HK-2 (cell line): ENCODE measurements at regions not wholly inside any gene's neighbourhood (a gene's known extent, or its start where the extent isn't known, plus 50 kb on each side); places are given as distances from the start of the nearest gene placed in this dataset.

ENCODE experiments used
- DNase-seq: peaks from one replicate; pipeline ENCODE4 v3.0.0-alpha.2; 2018; ENCODE audit not compliant: unreplicated experiment

GRCh38 chr2:57575700-57576268 is 470.8 kb upstream of the VRK2 start:
- no peak for DNase-seq

GRCh38 chr2:57576983-57577382 is 469.6 kb upstream of the VRK2 start:
- no peak for DNase-seq

DNA sequence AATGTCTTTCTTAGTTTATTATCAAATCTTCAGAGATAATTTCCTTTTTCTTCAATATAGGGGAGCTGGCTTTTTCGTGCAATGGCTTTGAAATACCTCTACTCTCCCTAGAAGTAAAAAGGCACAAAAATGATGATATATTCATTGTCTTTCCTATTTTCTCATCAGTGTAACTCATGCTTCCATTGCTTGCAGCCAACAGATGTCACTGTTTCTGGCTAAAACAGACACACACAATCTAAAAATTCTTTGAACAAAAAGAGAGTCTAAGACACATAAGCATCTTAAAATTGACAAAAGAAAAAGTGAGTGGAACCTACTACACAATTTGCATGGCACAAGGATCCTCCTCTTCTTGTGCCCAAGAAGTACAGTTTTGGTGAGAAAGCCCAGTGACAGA is 448.7 kb upstream of the VRK2 start:
- DNase-seq: no peak

DNA sequence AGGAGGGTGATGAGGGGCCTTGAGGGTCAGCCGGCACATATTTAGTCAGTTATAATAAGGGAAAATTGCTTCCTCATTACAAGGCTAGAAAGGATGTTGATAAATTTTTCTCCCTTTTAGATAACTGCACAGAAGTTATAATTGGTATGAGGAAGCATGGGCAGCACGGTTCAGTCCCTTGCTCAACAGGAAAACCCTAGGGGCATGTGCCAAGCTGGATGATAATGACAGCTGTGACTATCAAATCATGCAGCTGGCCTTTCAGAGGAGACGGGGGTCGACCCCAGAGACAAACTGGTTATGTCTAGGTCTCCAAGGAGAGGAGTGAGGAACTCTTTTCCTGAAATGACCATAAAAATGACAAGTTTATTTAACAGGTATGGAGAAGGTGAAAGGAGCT is 448.1 kb upstream of the VRK2 start:
- DNase-seq: no peak

GRCh38 chr2:57602733-57603132 is 443.9 kb upstream of the VRK2 start:
- DNase-seq: no peak

DNA sequence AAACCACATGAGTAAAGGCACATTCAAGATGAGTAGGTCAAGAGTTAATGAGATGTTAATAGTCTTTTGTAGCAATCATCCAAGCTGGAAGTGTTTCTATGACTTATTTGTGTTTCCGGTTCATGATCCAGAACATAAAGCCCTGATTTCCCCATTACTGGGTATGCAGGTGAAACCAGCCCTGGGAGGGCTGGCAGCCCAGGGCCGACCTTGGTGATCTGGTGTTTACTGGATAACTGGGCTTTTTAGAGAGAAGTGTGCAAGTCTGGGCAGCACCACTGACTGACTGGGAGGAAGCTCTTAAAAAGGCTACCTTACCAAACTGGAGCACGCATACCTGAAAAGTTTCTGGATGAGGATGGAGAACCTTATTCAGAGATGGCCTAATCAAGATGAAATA is 431.6 kb upstream of the VRK2 start:
- DNase-seq: no peak

GRCh38 chr2:57615855-57616556 is 430.6 kb upstream of the VRK2 start:
- DNase-seq: no peak

GRCh38 chr2:57617318-57617717 is 429.3 kb upstream of the VRK2 start:
- DNase-seq: no peak

DNA sequence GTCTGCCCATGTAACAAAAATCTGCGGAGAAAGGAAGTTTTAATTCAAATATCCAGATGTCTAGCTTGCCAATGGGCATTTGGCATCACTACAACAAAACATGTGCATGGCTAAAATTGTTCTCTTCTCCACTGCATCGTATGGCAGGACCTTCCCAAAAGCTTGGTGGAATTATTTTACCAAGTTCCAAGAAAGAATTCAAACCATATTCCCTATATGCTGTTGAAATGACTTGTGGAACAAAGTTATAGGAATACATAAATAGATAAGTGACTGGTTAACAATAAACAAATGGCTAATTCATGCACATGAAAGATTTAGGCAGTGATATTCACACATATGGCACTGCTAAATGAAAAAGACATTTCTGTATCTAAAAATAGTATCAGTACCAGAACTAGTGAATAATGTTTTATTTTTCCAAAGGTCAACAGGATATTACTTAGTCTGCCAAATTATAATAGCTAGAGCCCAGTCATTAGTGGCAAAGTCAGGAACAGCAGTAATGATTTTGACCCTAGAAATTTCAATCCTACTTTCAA is 425.4 kb upstream of the VRK2 start:
- no peak for DNase-seq

DNA sequence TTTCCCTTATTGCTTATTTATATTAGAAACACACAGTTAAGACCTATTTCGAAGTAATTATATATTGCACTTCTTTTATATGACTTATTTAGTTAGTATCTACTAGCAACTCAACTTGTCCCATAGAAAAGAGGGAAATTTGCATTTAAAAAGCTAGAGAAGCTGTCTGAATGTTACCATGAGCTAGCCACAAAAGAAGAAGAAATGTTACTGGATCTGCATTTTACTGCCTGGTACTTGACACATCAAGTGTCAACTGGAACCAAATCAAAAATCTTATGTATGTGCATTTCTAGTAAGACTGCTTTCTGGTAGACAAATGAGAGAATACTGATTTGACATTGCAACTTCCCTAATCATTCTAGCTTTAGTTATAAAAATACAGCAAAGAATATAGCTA is 424.6 kb upstream of the VRK2 start:
- no peak for DNase-seq

GRCh38 chr2:57656198-57656597 is 390.4 kb upstream of the VRK2 start:
- DNase-seq: no peak

DNA sequence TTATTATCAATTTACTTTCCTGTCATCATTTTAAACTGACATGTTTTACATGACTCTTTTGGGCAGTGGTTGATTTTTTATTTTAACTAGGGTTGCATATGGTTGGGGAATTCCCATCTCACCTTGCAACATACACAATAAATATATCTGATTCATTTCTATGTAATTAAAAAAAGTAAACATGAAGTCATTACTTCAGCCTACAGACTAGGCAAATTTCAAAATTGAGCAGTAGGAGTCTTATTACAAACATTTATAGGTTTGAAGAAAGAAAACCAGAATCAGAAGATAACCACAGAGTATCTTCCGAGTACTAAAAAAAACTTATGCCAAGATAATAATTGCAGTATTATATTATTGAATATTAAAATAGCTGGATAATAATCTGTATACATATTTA is 377.0 kb upstream of the VRK2 start:
- DNase-seq: no peak

- no peak for DNase-seq
These were observed 372.6 kb upstream of the VRK2 start for GRCh38 chr2:57674025-57674424.

DNA sequence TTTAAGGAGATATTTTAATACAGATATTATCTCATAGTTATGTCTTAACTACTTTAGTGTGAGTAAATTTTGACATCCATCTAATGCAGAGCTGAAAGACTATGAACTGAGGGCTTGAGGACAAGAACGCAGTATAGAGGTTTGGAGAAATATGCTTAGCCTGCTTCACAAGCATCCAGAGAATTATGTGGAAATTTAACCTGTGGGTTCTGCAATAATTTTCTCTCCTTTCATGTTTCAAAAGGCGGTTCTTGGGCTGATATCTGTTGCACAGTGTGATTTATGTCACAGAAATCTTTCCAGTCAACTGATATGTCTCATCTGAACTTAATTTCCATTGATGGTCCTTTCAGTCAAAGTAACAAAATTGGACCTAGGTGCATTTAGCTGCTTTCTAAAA is 371.9 kb upstream of the VRK2 start:
- DNase-seq: no peak

DNA sequence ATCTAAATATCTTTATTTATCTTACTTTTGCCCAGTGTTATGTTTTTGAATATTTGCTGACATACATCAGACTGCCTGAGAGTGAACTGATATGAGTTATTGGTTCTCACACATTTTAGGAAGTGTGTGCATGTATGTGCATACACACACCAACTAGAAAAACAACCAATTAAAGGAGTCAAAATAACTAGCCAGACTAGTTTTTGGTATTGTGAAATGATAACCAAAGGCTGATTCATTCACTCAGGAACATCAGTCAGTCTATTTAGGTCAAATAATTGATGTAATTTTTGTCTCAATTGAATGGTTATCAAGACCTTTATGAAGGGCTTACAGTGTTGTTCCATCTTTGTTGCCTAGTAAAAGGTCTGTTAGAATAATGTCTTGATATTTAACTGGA is 369.3 kb upstream of the VRK2 start:
- DNase-seq: no peak

DNA sequence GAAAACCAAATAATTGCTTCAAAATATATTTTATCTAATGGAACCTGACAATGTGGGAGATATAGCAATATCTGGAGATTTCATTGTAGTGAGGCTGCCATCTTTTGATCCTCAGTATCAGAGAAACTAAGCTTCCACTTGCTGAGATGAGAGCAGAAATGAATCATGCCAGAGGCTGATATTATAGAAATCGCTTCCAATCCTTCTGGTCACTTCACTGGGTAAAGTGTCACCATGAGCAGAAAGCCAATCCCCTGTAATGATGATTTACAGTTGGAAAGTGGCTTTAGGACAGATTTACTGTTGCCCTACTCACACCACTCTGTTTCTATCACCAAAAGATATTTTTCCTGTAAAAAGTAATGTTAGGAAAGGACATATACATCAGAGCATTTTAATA is 365.0 kb upstream of the VRK2 start:
- DNase-seq: no peak

- no peak for DNase-seq
These were observed 361.6 kb upstream of the VRK2 start for GRCh38 chr2:57685032-57685431.

DNA sequence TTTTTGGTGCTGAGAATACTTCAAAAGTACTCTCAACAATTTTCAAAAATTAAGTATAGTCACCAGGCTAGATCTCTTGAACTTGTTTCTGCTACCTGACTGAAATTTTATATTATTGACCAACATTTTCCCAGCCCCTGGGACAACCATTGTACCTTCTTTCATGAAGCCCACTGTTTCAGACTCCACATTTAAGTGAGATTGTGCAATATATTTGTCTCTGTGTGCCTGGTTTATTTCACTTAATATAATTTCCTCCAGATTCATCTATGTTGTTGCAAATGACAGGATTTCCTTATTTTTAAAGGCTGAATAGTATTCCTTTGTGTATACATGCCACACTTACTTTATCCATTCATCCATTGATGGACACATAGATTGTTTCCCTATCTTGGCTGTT is 354.2 kb upstream of the VRK2 start:
- no peak for DNase-seq

DNA sequence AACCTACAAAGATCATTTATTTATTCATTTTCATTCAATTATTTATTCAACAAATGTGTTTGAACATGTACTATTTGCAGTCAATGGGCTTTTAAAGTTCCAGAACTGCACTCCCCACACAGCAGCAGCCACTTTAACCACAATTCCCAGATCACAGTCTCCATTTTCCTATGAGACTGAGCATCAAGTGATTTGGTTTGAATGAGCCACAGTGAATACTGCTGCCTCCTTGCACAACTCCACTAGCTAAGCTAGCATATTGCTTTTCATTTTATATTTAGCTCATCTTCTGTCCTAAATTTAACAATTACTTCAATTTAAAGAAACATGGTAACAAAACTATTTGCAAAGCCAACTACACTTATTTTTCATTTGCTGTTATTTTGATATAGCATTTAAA is 353.4 kb upstream of the VRK2 start:
- DNase-seq: no peak

DNA sequence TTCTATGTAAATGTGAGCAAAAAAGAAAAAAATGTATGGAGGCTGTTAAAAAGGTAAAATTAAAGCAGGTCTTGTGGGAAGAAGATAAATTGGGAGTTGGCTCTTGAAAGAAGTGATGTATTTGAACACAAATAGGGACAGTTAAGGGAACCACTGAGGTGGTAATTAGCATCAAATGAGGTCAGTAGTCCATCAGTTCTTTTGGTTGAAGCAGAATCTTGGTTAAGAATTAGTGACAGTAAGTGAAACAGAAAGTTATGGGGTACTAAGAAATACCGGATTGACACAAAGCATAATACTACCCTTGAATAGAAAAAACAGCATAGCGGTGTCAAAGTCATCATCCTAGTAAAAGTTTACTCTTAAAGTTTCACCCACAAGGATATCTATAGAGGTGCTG is 352.6 kb upstream of the VRK2 start:
- DNase-seq: no peak

DNA sequence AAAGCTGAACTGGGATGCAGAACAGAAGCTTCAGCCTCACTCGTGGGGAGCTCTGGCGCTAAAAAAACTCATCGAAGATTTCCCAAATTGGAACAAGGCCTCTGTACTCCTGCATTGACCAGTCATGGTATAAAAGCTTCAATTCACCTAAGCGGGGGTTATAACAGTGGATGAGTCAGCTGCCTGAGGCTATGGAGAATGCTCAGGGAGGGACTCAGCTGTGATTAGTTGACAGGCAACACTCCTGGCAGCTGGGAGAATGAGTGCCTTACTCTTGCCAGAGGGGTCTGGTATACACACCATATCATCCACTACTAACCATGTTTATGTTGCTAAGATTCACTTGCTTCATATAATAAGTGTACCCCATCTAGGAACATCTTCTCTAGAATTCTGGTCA is 350.6 kb upstream of the VRK2 start:
- peak; percentile 17 for DNase-seq

DNA sequence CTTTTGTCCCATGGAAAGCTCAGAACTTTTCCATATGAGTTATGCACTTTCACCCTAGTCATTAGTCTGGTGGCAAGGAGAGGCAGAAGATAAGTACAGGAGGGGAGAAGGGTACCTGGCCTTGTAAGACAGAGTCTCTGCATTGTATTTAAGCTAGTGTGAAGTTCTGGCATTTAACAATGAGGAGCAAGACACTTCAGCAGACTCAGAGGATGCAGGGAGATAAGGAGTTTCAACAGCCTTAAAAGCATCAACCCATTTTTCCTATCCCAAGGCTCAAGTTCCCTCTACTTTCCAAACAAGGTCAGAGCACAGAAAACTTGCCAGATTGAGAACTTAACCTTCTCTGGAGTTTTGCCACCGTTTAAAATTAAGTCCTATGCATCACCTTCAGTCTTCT is 348.2 kb upstream of the VRK2 start:
- no peak for DNase-seq

DNA sequence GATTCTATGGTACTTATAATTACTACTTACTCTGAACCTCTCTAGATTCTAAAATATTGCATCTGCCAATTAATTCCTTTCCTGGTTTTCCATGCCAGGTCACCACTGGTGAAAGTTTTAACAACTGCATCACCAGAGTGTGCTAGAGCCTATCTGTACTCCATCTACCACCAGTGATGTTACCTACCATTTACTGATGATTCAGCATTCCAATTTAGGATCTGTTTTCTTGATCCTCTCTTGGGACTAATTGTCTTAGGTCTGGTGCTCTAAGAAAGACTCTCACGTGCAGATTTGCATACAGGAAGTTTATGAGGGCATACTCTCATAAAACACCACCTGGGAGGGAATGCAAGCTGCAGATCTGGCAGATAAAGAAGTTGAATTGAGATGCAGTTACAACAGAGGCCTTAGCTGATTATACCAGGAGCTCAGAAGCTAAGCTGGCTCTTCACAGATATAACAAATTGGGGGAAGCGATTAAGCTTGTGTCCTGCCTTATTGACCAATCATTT is 347.6 kb upstream of the VRK2 start:
- DNase-seq: no peak

DNA sequence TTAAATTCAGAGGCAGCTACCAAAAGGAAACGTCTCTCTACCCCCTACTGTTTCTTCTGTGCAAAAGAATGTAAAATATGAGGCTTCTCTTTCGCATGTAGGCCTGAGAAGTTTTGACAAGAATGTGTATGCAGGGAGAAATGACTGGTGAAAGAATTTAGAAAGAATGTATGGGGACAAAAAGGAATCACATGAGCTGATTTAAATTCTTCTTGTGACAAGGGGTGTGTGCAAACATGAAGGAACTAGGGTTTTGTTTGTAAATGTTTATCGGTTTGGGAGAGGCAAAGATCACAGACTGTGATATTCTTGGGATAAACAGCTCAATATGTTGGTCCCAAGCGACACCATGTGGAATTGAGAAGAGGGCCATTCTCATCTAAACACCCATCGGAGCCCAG is 345.2 kb upstream of the VRK2 start:
- DNase-seq: no peak
